ENCODE measurements at regions not wholly inside any gene's neighbourhood (a gene's known extent, or its start where the extent isn't known, plus 50 kb on each side); places are given as distances from the start of the nearest gene placed in this dataset.

- no peaks in the 10 kb centered on the region for H3K9me3 Mint-ChIP-seq
- peak overlapping the region in 2 of 3 experiments; percentile 24 to 80 for H3K27ac Mint-ChIP-seq
- peaks cover 32% of the 10 kb centered on the region for H3K4me1 Mint-ChIP-seq
- no peaks in the 10 kb centered on the region for H3K36me3 Mint-ChIP-seq (ENCODE audit: low read depth)
- peaks cover 36% of the 10 kb centered on the region for H3K27me3 Mint-ChIP-seq (ENCODE audit: low read depth)
- peak overlapping the region in 1 of 3 experiments; percentile 26 for H3K4me3 Mint-ChIP-seq
- TF ChIP-seq CTCF (IDR thresholded peaks at IDR 0.05; ENCODE audit: unreplicated experiment in 3 of 3), result no peak
Measured at GRCh38 chr22:22425356-22425755, 83.2 kb downstream of the ZNF280B start.

GRCh38 chr22:22425783-22426624, 82.5 kb downstream of the ZNF280B start:
- Mint-ChIP-seq H3K9me3 (no peaks in the 10 kb centered on the region), H3K27ac (no peak overlapping the region), H3K4me1 (peaks cover 32% of the 10 kb centered on the region), H3K4me3 (no peak overlapping the region), H3K36me3 (ENCODE audit: low read depth) (no peaks in the 10 kb centered on the region), H3K27me3 (ENCODE audit: low read depth) (peaks cover 32% of the 10 kb centered on the region)
- TF ChIP-seq CTCF (IDR thresholded peaks at IDR 0.05; ENCODE audit: unreplicated experiment in 3 of 3), result no peak

GRCh38 chr22:22427542-22428065, 80.9 kb downstream of the ZNF280B start:
- no peaks in the 10 kb centered on the region for H3K36me3 Mint-ChIP-seq (ENCODE audit: low read depth)
- H3K9me3 Mint-ChIP-seq, result no peaks in the 10 kb centered on the region
- H3K4me3 Mint-ChIP-seq, result no peak overlapping the region
- H3K27me3 Mint-ChIP-seq (ENCODE audit: low read depth), result peaks cover 26% of the 10 kb centered on the region
- TF ChIP-seq CTCF (IDR thresholded peaks at IDR 0.05; ENCODE audit: unreplicated experiment in 3 of 3), result no peak
- peaks cover 31% of the 10 kb centered on the region for H3K4me1 Mint-ChIP-seq
- H3K27ac Mint-ChIP-seq, result no peak overlapping the region

GRCh38 chr22:22428222-22429098, 80.1 kb downstream of the ZNF280B start:
- no peak overlapping the region for H3K4me3 Mint-ChIP-seq
- H3K27ac Mint-ChIP-seq, result peak overlapping the region in 1 of 3 experiments; percentile 63
- peaks cover 28% of the 10 kb centered on the region for H3K4me1 Mint-ChIP-seq
- no peaks in the 10 kb centered on the region for H3K9me3 Mint-ChIP-seq
- no peak for TF ChIP-seq CTCF (IDR thresholded peaks at IDR 0.05; ENCODE audit: unreplicated experiment in 3 of 3)
- peaks cover 24% of the 10 kb centered on the region for H3K27me3 Mint-ChIP-seq (ENCODE audit: low read depth)
- H3K36me3 Mint-ChIP-seq (ENCODE audit: low read depth), result no peaks in the 10 kb centered on the region

- no peak for TF ChIP-seq CTCF (IDR thresholded peaks at IDR 0.05; ENCODE audit: unreplicated experiment in 3 of 3)
- H3K4me1 Mint-ChIP-seq, result peaks cover 23% of the 10 kb centered on the region
- no peaks in the 10 kb centered on the region for H3K36me3 Mint-ChIP-seq (ENCODE audit: low read depth)
- H3K4me3 Mint-ChIP-seq, result no peak overlapping the region
- H3K27me3 Mint-ChIP-seq (ENCODE audit: low read depth), result peaks cover 27% of the 10 kb centered on the region
- peaks cover 7% of the 10 kb centered on the region for H3K9me3 Mint-ChIP-seq
- H3K27ac Mint-ChIP-seq, result peak overlapping the region in 2 of 3 experiments; percentile 9 to 63
Measured at GRCh38 chr22:22429369-22430108, 79.0 kb downstream of the ZNF280B start.
